Activated CD8-positive, alpha-beta T cell treated with anti-CD3 and anti-CD28 coated beads for 36 hours (primary cell): ENCODE measurements at regions not wholly inside any gene's neighbourhood (a gene's known extent, or its start where the extent isn't known, plus 50 kb on each side); places are given as distances from the start of the nearest gene placed in this dataset.

Experiments
- ATAC-seq: fragments of 200-7000 bp; cut with Tn5 transposase; one replicate; pipeline ENCODE4 v1.10.0; 2021; ENCODE audit warnings: mild to moderate bottlenecking, moderate library complexity
- CTCF ChIA-PET: fragments of 350-600 bp; sonication (Branson Sonifier 250); formaldehyde crosslinking; loops from one replicate; lab custom pipeline; 2021; ENCODE audit warnings: antibody characterized with exemption; lab: Charles Lee
- POLR2A ChIA-PET: fragments of 350-600 bp; sonication (Branson Sonifier 250); formaldehyde crosslinking; loops from one replicate; lab custom pipeline; 2021; ENCODE audit warnings: antibody characterized with exemption; lab: Charles Lee
- DNase-seq: peaks from one replicate; pipeline ENCODE4 v3.0.0-alpha.2; 2020
- H3K27ac Mint-ChIP-seq: one replicate; pipeline ENCODE4 v1.8.0; 2021; ENCODE audit warnings: mild to moderate bottlenecking, mixed read lengths
- H3K27me3 Mint-ChIP-seq: one replicate; pipeline ENCODE4 v1.8.0; 2021; ENCODE audit warnings: mixed read lengths
- H3K36me3 Mint-ChIP-seq: one replicate; pipeline ENCODE4 v1.8.0; 2021; ENCODE audit warnings: low read depth, mixed read lengths
- H3K4me1 Mint-ChIP-seq: one replicate; pipeline ENCODE4 v1.8.0; 2021; ENCODE audit warnings: low read depth, mixed read lengths
- H3K4me3 Mint-ChIP-seq: one replicate; pipeline ENCODE4 v1.8.0; 2021; ENCODE audit warnings: mild to moderate bottlenecking, moderate library complexity, mixed read lengths
- H3K9me3 Mint-ChIP-seq: one replicate; pipeline ENCODE4 v1.8.0; 2021; ENCODE audit warnings: mixed read lengths
- intact Hi-C: fragments of 100-400 bp; cut with micrococcal nuclease; formaldehyde crosslinking; loops from one replicate; pipeline ENCODE4 v1.10.0; 2022
- TF ChIP-seq, protein P1 (sequence below): fragments of 200-600 bp; IDR thresholded peaks from one replicate; pipeline ENCODE4 v1.8.0; 2022; ENCODE audit warnings: antibody characterized with exemption, mild to moderate bottlenecking

DNA sequence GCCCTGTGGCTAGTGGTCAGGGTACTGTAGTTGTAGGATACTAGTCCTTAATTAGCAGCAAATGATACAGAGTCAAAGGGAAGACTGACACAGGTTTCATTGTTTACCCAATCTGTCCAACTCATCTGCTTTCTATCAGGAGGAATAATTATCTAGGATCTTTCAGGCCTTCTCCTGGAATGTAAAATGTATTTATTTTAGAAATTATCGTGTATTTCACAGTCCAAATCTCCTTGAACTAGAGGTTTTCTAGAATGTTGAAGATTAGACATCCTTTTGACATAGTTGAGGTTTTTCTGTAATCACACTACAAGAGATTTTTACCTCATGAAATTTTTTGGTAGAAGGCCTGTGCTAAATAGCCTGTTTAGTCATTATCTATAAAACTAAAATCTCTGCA lies 1694.8 kb upstream of the PCDH20 start:
- no peaks in the 10 kb centered on the region for H3K27me3 Mint-ChIP-seq
- POLR2A ChIA-PET: no interaction called here
- H3K4me3 Mint-ChIP-seq: no peak overlapping the region
- H3K27ac Mint-ChIP-seq: no peak overlapping the region
- ATAC-seq: no peak
- CTCF ChIA-PET: no interaction called here
- intact Hi-C loops: no loop called here
- no peak for DNase-seq
- H3K4me1 Mint-ChIP-seq: no peaks in the 10 kb centered on the region
- H3K9me3 Mint-ChIP-seq: peaks cover 9% of the 10 kb centered on the region
- H3K36me3 Mint-ChIP-seq: no peaks in the 10 kb centered on the region
- TF ChIP-seq, protein P1, sequence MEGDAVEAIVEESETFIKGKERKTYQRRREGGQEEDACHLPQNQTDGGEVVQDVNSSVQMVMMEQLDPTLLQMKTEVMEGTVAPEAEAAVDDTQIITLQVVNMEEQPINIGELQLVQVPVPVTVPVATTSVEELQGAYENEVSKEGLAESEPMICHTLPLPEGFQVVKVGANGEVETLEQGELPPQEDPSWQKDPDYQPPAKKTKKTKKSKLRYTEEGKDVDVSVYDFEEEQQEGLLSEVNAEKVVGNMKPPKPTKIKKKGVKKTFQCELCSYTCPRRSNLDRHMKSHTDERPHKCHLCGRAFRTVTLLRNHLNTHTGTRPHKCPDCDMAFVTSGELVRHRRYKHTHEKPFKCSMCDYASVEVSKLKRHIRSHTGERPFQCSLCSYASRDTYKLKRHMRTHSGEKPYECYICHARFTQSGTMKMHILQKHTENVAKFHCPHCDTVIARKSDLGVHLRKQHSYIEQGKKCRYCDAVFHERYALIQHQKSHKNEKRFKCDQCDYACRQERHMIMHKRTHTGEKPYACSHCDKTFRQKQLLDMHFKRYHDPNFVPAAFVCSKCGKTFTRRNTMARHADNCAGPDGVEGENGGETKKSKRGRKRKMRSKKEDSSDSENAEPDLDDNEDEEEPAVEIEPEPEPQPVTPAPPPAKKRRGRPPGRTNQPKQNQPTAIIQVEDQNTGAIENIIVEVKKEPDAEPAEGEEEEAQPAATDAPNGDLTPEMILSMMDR: no peak

DNA sequence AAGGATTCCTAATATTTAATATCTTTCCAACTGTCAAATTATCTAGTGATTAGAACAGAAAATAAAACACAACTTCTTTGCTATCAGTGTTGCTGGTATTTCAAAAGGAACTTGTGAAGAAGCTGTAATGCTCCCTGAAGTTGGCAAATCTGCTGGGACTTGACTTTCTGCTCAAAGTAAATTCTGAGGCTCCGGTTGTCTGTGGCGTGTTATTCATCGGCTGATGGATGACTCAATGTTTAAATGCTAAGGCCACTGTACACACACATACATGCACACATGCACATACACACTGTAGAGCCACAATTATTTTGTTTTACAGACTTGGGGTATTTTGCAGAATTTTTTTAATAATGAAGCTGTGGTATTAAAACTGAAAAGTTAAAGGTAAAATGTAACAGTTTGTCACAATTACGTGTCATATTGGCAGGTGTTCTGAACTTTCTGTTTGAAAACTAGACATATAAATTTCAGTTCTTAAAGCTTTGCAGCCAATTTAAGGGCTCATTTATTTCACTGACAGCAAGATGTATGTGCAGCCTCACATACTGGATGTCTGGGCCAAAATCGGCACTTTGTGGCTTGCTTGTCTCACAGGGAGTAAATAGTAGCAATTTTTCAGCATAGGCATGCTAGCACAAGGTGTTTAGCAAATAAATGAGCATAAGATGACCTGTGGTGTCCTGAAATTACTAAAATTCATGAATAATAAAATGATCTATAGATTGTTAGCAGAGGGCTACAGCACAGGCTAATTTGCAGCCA lies 1691.7 kb upstream of the PCDH20 start:
- peaks cover 4% of the 10 kb centered on the region for H3K9me3 Mint-ChIP-seq
- DNase-seq: no peak

DNA sequence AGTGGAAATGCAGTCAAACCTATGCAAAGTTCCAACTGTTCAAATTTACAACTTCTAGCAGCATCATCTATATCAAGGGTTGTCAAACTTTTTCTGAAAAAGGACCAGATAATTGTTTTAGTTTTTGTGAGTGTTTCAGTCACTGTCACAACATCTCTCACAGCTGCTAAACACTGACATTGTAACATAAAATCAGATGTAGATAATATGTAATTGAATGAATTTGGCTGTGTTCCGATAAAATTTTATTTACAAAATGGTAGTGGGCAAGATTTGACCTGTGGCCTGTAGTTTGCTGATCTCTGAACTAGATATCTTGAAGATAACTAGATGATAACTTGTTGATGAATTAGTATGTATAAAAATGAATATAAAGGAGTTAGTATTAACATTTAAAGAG lies 1679.1 kb upstream of the PCDH20 start:
- intact Hi-C loops: no loop called here
- CTCF ChIA-PET: no interaction called here
- no peak overlapping the region for H3K27ac Mint-ChIP-seq

More for the DNA sequence above, 1691.7 kb upstream of the PCDH20 start:
- Mint-ChIP-seq H3K27me3 (no peaks in the 10 kb centered on the region), H3K4me1 (no peaks in the 10 kb centered on the region), H3K4me3 (no peak overlapping the region), H3K27ac (no peak overlapping the region), H3K36me3 (no peaks in the 10 kb centered on the region)
- POLR2A ChIA-PET: no interaction called here
- TF ChIP-seq, protein P1: no peak
- ATAC-seq: no peak
- CTCF ChIA-PET: no interaction called here
- intact Hi-C loops: no loop called here

DNA sequence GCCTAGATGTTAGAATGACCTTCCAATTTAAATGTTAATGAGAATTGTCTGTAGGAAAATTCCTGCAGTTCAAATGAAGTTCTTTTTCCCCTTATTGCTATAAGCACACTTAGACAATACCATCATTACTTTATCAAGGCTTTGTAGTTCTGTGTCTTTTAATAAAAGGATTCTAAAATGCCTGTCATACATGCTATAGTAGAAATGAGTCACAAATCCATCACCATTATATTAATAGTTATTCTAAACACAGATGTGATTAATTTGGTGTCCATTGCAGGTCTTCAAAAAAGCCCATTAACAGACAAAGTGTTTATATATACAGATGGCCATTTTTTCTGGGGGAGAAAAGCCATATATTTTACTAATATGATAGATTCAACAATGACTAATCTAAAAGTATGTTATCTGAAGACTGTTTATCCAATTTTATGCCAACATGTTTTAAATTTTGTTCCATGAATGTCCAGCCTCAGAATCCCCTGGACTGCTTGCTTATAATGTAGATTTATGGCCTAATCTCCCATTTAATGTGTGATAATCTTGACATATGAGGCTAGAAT lies 1678.3 kb upstream of the PCDH20 start:
- POLR2A ChIA-PET: no interaction called here
- no peak for DNase-seq

More for the DNA sequence above, 1679.1 kb upstream of the PCDH20 start:
- H3K4me3 Mint-ChIP-seq: no peak overlapping the region
- H3K9me3 Mint-ChIP-seq: peaks cover 9% of the 10 kb centered on the region
- ATAC-seq (no peak), DNase-seq (no peak)
- H3K36me3 Mint-ChIP-seq: no peaks in the 10 kb centered on the region
- no peaks in the 10 kb centered on the region for H3K4me1 Mint-ChIP-seq
- TF ChIP-seq, protein P1: no peak
- POLR2A ChIA-PET: no interaction called here
- H3K27me3 Mint-ChIP-seq: no peaks in the 10 kb centered on the region

DNA sequence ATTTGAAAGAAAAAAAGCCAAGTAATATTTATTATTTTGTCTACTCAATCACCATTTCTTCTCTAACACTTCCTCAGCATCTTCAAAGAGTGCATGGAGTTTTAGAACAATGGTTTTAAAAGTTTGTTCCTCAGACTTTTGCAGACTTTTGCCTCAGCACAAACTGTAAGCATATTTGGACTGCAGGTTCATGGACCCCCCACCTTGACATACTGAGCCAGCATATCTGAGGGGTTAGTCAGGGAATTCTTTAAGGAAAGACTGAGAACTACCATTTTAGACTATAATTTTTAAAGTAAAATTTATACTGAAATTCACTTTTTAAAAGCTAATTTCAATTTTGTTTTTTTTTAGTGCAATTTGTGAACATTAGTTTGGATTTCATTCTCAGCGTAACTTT lies 1676.8 kb upstream of the PCDH20 start:
- Mint-ChIP-seq H3K27ac (no peak overlapping the region), H3K9me3 (peaks cover 2% of the 10 kb centered on the region), H3K4me1 (no peaks in the 10 kb centered on the region), H3K4me3 (no peak overlapping the region), H3K36me3 (no peaks in the 10 kb centered on the region), H3K27me3 (no peaks in the 10 kb centered on the region)
- ATAC-seq: no peak
- ChIA-PET CTCF (no interaction called here), POLR2A (no interaction called here)
- intact Hi-C loops: no loop called here
- no peak for DNase-seq
- TF ChIP-seq, protein P1: no peak

More for the DNA sequence above, 1678.3 kb upstream of the PCDH20 start:
- Mint-ChIP-seq H3K4me3 (no peak overlapping the region), H3K4me1 (no peaks in the 10 kb centered on the region), H3K27ac (no peak overlapping the region), H3K36me3 (no peaks in the 10 kb centered on the region), H3K27me3 (no peaks in the 10 kb centered on the region), H3K9me3 (peaks cover 4% of the 10 kb centered on the region)
- CTCF ChIA-PET: no interaction called here
- intact Hi-C loops: no loop called here
- no peak for ATAC-seq
- TF ChIP-seq, protein P1: no peak
